ENCODE measurements at regions not wholly inside any gene's neighbourhood (a gene's known extent, or its start where the extent isn't known, plus 50 kb on each side); places are given as distances from the start of the nearest gene placed in this dataset.
"Not testable (repeated sequence)": the region's sequence is repeated elsewhere in the genome, so short reads cannot be mapped to it uniquely, and the experiment has no call there.

DNA sequence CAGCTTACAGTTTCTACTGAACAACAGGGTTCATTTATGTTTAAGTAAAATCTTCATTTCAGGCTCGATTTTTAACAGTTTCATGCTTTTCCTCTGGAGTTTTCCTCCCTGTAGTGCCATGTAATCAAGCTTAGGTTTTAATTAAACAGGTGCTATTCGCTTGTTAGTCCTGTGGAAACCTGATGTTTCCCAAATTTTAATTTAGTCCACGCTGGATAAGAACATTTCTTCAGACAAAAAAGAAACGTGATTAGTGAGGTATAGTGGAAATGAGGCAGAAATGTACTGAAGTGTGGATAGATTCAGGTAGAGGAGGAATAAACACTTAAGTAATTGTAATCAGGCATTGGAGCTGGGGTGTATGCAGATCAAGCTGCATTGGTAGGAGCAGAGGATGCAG, 1217.5 kb downstream of the AACS start:
- intact Hi-C loops (cut with DNase I): no loop called here
- no peaks in the 10 kb centered on the region for H3K36me3 ChIP-seq
- H3K4me1 ChIP-seq: no peaks in the 10 kb centered on the region
- no peaks in the 10 kb centered on the region for H3K9me3 ChIP-seq
- DNase-seq: no peak
- no peak overlapping the region for H3K4me3 ChIP-seq
- TF ChIP-seq POLR2A (IDR thresholded peaks at IDR 0.05) (no peak), CTCF (IDR thresholded peaks at IDR 0.05) (no peak)
- WGBS, 2 donors: 57 to 72% methylated on average over 4 of the region's 4 CpGs
- H3K27me3 ChIP-seq: no peaks in the 10 kb centered on the region
- H3K27ac ChIP-seq: no peak overlapping the region

DNA sequence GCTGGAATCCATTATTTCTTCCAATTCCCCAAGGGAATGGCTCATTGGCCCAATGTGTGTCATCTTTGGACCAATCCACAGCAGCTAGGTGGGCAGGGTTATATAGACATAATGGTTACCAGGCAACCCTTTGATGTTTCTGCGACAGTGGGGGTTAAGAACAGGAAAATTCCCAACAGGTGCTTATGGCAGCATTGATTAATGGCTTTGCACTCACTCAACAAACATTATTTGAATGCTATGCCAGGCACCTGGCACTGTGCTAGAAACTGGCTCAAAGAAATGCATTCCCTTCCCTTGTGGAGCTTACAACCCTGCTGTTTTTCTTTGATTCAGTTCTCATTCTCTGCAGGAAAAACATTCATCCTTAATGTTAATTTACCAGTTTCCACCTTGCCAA, 1221.0 kb downstream of the AACS start:
- DNase-seq: no peak
- no peak overlapping the region for H3K27ac ChIP-seq
- TF ChIP-seq POLR2A (IDR thresholded peaks at IDR 0.05): no peak
- TF ChIP-seq CTCF (IDR thresholded peaks at IDR 0.05): no peak
- H3K9me3 ChIP-seq: no peaks in the 10 kb centered on the region
- H3K36me3 ChIP-seq: no peaks in the 10 kb centered on the region
- H3K27me3 ChIP-seq: no peaks in the 10 kb centered on the region
- 10 to 13% methylated on average over 1 of the region's 1 CpG for WGBS, 2 donors
- intact Hi-C loops (cut with DNase I): no loop called here
- no peaks in the 10 kb centered on the region for H3K4me1 ChIP-seq
- no peak overlapping the region for H3K4me3 ChIP-seq

- no peaks in the 10 kb centered on the region for H3K36me3 ChIP-seq
- intact Hi-C loops (cut with DNase I): no loop called here
- H3K27me3 ChIP-seq: no peaks in the 10 kb centered on the region
- no peak for DNase-seq
- no peak overlapping the region for H3K27ac ChIP-seq
- TF ChIP-seq POLR2A (IDR thresholded peaks at IDR 0.05): no peak
- TF ChIP-seq CTCF (IDR thresholded peaks at IDR 0.05): no peak
- H3K9me3 ChIP-seq: peaks cover 0 to 9% (median 7%) of the 10 kb centered on the region in 3 donors
- no peaks in the 10 kb centered on the region for H3K4me1 ChIP-seq
- no peak overlapping the region for H3K4me3 ChIP-seq
These were observed 1225.2 kb downstream of the AACS start for GRCh38 chr12:126290456-126290855.

DNA sequence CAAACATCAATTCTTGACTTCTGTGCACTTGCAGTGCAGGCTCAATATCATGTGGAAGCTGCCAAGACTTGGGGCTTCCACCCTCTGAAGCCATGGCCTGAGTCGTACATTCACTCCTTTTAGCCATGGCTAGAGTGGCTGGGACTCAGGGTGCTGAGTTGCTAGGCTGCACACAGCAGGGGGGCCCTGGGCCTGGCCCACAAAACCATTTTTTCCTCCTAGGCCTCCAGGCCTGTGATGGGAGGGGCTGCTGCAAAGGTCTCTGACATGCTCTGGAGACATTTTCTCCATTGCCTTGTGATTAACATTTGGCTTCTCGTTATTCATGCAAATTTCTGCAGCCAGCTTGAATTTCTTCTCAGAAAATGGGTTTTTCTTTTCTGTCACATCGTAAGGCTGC, 1226.8 kb downstream of the AACS start:
- H3K4me1 ChIP-seq; H3K36me3 ChIP-seq; H3K27me3 ChIP-seq; DNase-seq; H3K27ac ChIP-seq; H3K9me3 ChIP-seq; intact Hi-C loops (cut with DNase I); H3K4me3 ChIP-seq: not testable (repeated sequence)
- 59 to 65% methylated on average over 2 to 3 of the region's 3 CpGs for WGBS, 2 donors

GRCh38 chr12:126295652-126296051, 1230.4 kb downstream of the AACS start:
- Histone ChIP-seq H3K27me3 (no peaks in the 10 kb centered on the region), H3K9me3 (peaks cover 0 to 9% (median 7%) of the 10 kb centered on the region in 3 donors), H3K27ac (no peak overlapping the region), H3K36me3 (no peaks in the 10 kb centered on the region), H3K4me3 (no peak overlapping the region), H3K4me1 (no peaks in the 10 kb centered on the region)
- WGBS, 2 donors: 84 to 87% methylated on average over 2 of the region's 2 CpGs
- DNase-seq: no peak
- TF ChIP-seq CTCF (IDR thresholded peaks at IDR 0.05): no peak
- TF ChIP-seq POLR2A (IDR thresholded peaks at IDR 0.05): no peak
- intact Hi-C loops (cut with DNase I): no loop called here

DNA sequence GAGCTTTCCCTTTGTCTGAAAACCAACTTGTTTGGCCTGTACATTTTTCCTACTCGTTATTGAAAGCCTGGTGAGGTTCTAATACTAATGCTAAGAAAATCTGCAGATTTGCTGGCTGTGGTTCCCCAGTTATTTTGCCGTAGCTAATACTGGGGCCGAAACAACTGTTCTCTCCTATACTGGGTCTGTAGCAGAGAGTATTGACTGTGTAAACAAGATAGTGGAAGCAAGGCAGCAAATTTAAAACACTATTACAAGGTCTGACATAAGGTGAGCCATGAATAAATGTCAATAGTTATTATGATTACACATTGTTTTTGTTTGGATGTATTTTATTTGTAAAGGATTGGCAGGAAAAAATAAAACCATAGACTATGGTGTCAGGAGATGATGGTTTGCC, 1244.0 kb downstream of the AACS start:
- Histone ChIP-seq H3K9me3 (no peaks in the 10 kb centered on the region), H3K4me1 (no peaks in the 10 kb centered on the region), H3K4me3 (no peak overlapping the region), H3K27ac (no peak overlapping the region), H3K27me3 (no peaks in the 10 kb centered on the region), H3K36me3 (no peaks in the 10 kb centered on the region)
- intact Hi-C loops (cut with DNase I): no loop called here
- DNase-seq: no peak
- 49 to 80% methylated on average over 3 of the region's 3 CpGs for WGBS, 2 donors
- no peak for TF ChIP-seq CTCF (IDR thresholded peaks at IDR 0.05)
- TF ChIP-seq POLR2A (IDR thresholded peaks at IDR 0.05): no peak
